K562 (cell line): ENCODE measurements at regions not wholly inside any gene's neighbourhood (a gene's known extent, or its start where the extent isn't known, plus 50 kb on each side); places are given as distances from the start of the nearest gene placed in this dataset.

ENCODE experiments used
- ATAC-seq: fragments of 200-7000 bp; cut with Tn5 transposase; 3 replicates; pipeline ENCODE4 v1.9.1; 2020; ENCODE audit warnings: moderate library complexity
- BruUV-seq: library from RNA; stranded (reverse); fragments of 400-500 nt; replicated peaks from 2 replicates; lab custom pipeline; 2021; lab: Mats Ljungman, UMichigan
- CTCF ChIA-PET: fragments of 300-600 bp; formaldehyde crosslinking; extraction: SDS; loops from one replicate; lab custom pipeline; 2021; ENCODE audit warnings: low intra/inter-chr PET ratio; lab: Yijun Ruan, JAX
- POLR2A ChIA-PET: fragments of 300-600, 350-650 bp; sonication (Branson Sonifier 250); formaldehyde crosslinking; extraction: SDS; loops from one replicate; lab custom pipeline; 2021; ENCODE audit warnings: antibody characterized with exemption, inconsistent platforms; lab: Yijun Ruan, JAX
- DNase-seq, 4 experiments: peaks; one replicate each; pipeline versions ENCODE4 v3.0.0 to v3.0.0-alpha.2; 2011 to 2018; ENCODE audit warnings: low spot score in 3 of 4, mixed read lengths in 3 of 4; ENCODE audit errors: extremely low read depth in 1 of 4
- FAIRE-seq: peaks from 2 replicates; lab custom pipeline; 2011; peaks lifted over from hg19 to GRCh38; lab: Jason Lieb, UNC
- H2AFZ ChIP-seq: 2 replicates; pipeline ENCODE4 v1.6.0; 2011; ENCODE audit warnings: low read depth, low read length, control low read depth, inconsistent platforms
- H3K27ac ChIP-seq: fragments of 200-600 bp; 3 replicates; pipeline ENCODE4 v1.8.0; 2011; ENCODE audit warnings: low read depth, mild to moderate bottlenecking, control low read depth, inconsistent platforms, low read length, moderate library complexity, mixed read lengths; ENCODE audit errors: extremely low read depth
- H3K27me3 ChIP-seq, 2 experiments: fragments of 300-600 bp in 1 of 2; 2 replicates in 1 of 2; 3 replicates in 1 of 2; pipeline versions ENCODE4 v1.6.0 to v1.8.0; 2011; ENCODE audit warnings: inconsistent platforms in 2 of 2, low read length in 2 of 2, mild to moderate bottlenecking in 1 of 2, mixed read lengths in 1 of 2, moderate library complexity in 1 of 2; ENCODE audit not compliant: control insufficient read depth in 2 of 2, insufficient read depth in 2 of 2
- H3K36me3 ChIP-seq: fragments of 300-600 bp; 3 replicates; pipeline ENCODE4 v1.8.0; 2011; ENCODE audit warnings: mild to moderate bottlenecking, low read length, inconsistent platforms; ENCODE audit not compliant: control insufficient read depth, insufficient read depth
- H3K4me1 ChIP-seq, 2 experiments: fragments of 200-600 bp in 1 of 2; replicated peaks in 1 of 2; 2 replicates in 1 of 2; 3 replicates in 1 of 2; pipeline versions ENCODE4 v1.5.1 to v1.8.0; 2011; ENCODE audit warnings: inconsistent platforms in 2 of 2, low read length in 2 of 2, mild to moderate bottlenecking in 1 of 2, mixed read lengths in 1 of 2, moderate library complexity in 1 of 2; ENCODE audit not compliant: control insufficient read depth in 2 of 2, insufficient read depth in 2 of 2
- H3K4me2 ChIP-seq: 2 replicates; pipeline ENCODE4 v1.6.1; 2011; ENCODE audit warnings: low read length, control low read depth, inconsistent platforms, mixed read lengths; ENCODE audit not compliant: insufficient read depth
- H3K4me3 ChIP-seq: fragments of 200-600 bp; sonication (generic), shearing (Covaris generic); 2 replicates; pipeline ENCODE4 v1.5.1; 2016; ENCODE audit warnings: control low read depth, inconsistent platforms
- H3K79me2 ChIP-seq: fragments of 200-600 bp; 3 replicates; pipeline ENCODE4 v1.8.0; 2011; ENCODE audit warnings: low read length, inconsistent platforms; ENCODE audit not compliant: control insufficient read depth, insufficient read depth
- H3K9ac ChIP-seq, 2 experiments: 2 replicates each; pipeline versions ENCODE4 v1.6.0 to v1.6.1; 2011; ENCODE audit warnings: low read depth in 2 of 2, low read length in 2 of 2, control low read depth in 1 of 2, inconsistent platforms in 1 of 2, mild to moderate bottlenecking in 1 of 2, mixed read lengths in 1 of 2; ENCODE audit not compliant: insufficient read depth in 1 of 2
- H3K9me1 ChIP-seq: one replicate; pipeline ENCODE4 v1.6.0; 2011; ENCODE audit warnings: inconsistent platforms, mild to moderate bottlenecking, low read length, moderate library complexity; ENCODE audit not compliant: control insufficient read depth, insufficient read depth
- H3K9me3 ChIP-seq: replicated peaks from 2 replicates; pipeline ENCODE4 v1.5.1; 2011; ENCODE audit warnings: low read depth, low read length, inconsistent platforms; ENCODE audit not compliant: control insufficient read depth, insufficient read depth
- H4K20me1 ChIP-seq: replicated peaks from 2 replicates; pipeline ENCODE4 v1.6.1; 2011; ENCODE audit warnings: low read length, inconsistent platforms, mixed read lengths; ENCODE audit not compliant: control insufficient read depth, insufficient read depth
- ASH1L ChIP-seq: fragments of 450-650 bp; IDR thresholded peaks from 2 replicates; pipeline ENCODE4 v1.6.1; 2018; ENCODE audit warnings: borderline replicate concordance, mild to moderate bottlenecking, low read depth; ENCODE audit not compliant: partially characterized antibody
- CHD7 ChIP-seq: fragments of 200-600 bp; sonication (generic); IDR thresholded peaks from one replicate; pipeline ENCODE4 v1.6.1; 2012; ENCODE audit warnings: mild to moderate bottlenecking, low read depth, low read length, inconsistent platforms
- HCFC1 ChIP-seq: IDR thresholded peaks from 2 replicates; pipeline ENCODE4 v1.6.1; 2012; ENCODE audit warnings: low read depth, low read length, improper control_type of control experiment
- POLR2H ChIP-seq: IDR thresholded peaks from 2 replicates; pipeline ENCODE4 v1.6.1; 2016; ENCODE audit warnings: missing genetic modification characterization, low read depth, mild to moderate bottlenecking, control low read depth, missing compliant biosample characterization, moderate library complexity
- SLC30A9 ChIP-seq: fragments of 250-450 bp; sonication (Bioruptor Pico); IDR thresholded peaks from 2 replicates; pipeline ENCODE4 v1.8.0; 2022; ENCODE audit warnings: mild to moderate bottlenecking, moderate library complexity
- YY1 ChIP-seq, 3 experiments: IDR thresholded peaks; 2 replicates each; pipeline ENCODE4 v1.6.1; 2011; ENCODE audit warnings: low read length in 2 of 3, mild to moderate bottlenecking in 2 of 3, moderate library complexity in 2 of 3, borderline replicate concordance in 1 of 3, control low read depth in 1 of 3, low read depth in 1 of 3; ENCODE audit not compliant: insufficient read depth in 3 of 3, insufficient replicate concordance in 2 of 3, control insufficient read depth in 1 of 3, insufficient read length in 1 of 3; ENCODE audit errors: extremely low read depth in 1 of 3
- ZBTB12 ChIP-seq: fragments of 250-450 bp; sonication (Bioruptor Pico); IDR thresholded peaks from 2 replicates; pipeline ENCODE4 v1.4.0; 2020
- ZKSCAN8 ChIP-seq: fragments of 200-800 bp; sonication (Bioruptor generic); IDR thresholded peaks from 2 replicates; pipeline ENCODE4 v1.6.1; 2016; ENCODE audit warnings: missing genetic modification characterization, missing compliant biosample characterization
- ZNF121 ChIP-seq: sonication (generic); formaldehyde crosslinking; conservative IDR thresholded peaks from 2 replicates; pipeline ENCODE4 v1.8.0; 2022; ENCODE audit warnings: missing genetic modification reagents
- ZNF766 ChIP-seq: fragments of 200-800 bp; sonication (Bioruptor generic); conservative IDR thresholded peaks from 2 replicates; pipeline ENCODE4 v1.6.1; 2016; ENCODE audit warnings: missing genetic modification characterization, missing compliant biosample characterization
- WGBS: fragments of 100-300 bp; shearing (Covaris generic); methylation state at CpG from one replicate; pipeline ENCODE4 v1.1.6; 2016; ENCODE audit warnings: low coverage, mixed read lengths; ENCODE audit not compliant: insufficient coverage; ENCODE audit errors: missing lambda C conversion rate; 5-methylcytosine and 5-hydroxymethylcytosine counted together
- in situ Hi-C: fragments of 300-500 bp; cut with MboI; formaldehyde crosslinking; loops from 4 replicates; pipeline ENCODE4 v1.15.0; 2018; ENCODE audit warnings: inconsistent platforms, mixed read lengths
- intact Hi-C: fragments of 100-400 bp; cut with micrococcal nuclease; formaldehyde crosslinking; loops from 2 replicates; pipeline ENCODE4 v1.14.2; 2022

DNA sequence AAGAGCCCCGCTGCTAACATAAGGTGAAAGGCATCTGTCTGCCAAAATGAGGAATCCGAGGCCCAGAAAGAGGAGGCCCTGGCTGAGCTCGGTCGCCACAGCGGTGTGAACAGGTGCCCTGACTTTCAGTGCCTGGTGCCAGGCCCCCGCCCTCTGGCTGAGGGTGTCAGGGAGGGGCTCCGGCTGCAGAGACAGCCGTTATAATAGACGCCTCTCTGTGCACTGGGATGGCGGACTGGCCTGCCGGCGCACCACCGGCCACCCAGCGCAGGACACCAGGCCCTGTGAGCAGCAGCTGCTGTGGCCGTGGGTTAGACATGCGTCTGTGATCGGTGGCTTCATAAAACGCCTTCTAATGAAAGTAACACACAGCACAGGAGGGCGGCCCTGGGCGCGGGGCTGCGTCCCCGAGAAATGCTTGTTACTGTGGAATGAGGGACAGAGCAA lies 51.4 kb upstream of the ACTRT2 start:
- POLR2A ChIA-PET: no interaction called here
- no peak for FAIRE-seq
- H4K20me1 ChIP-seq: 0 out of 2 replicates have a peak, but pooled peaks cover 4% of the 10 kb centered on the region
- no peaks in the 10 kb centered on the region for H3K9me3 ChIP-seq
- H3K4me2 ChIP-seq: no peak overlapping the region
- DNase-seq: no peak
- BruUV-seq: no TSS peak
- in situ Hi-C loops: no loop called here
- H3K9me1 ChIP-seq: no peaks in the 10 kb centered on the region
- no peaks in the 10 kb centered on the region for H3K36me3 ChIP-seq
- no peak overlapping the region for H3K9ac ChIP-seq
- no peak for ATAC-seq
- WGBS: 1% methylated on average over 23 of the region's 23 CpGs
- CTCF ChIA-PET: no interaction called here
- no peaks in the 10 kb centered on the region for H3K79me2 ChIP-seq
- H3K4me3 ChIP-seq: no peak overlapping the region
- H3K27me3 ChIP-seq: peaks cover 0 to 13% of the 10 kb centered on the region in 2 experiments; a peak in 2 of 5 replicates
- no peak overlapping the region for H3K27ac ChIP-seq
- H2AFZ ChIP-seq: no peak overlapping the region
- intact Hi-C loops: no loop called here
- H3K4me1 ChIP-seq: peaks cover 0 to 4% of the 10 kb centered on the region in 2 experiments; a peak in 1 of 5 replicates
- TF ChIP-seq ASH1L (no peak), POLR2H (no peak), SLC30A9 (CRISPR knock-in tag) (no peak), CHD7 (no peak), ZNF121 (CRISPR knock-in tag) (no peak), YY1 (IDR thresholded peaks at IDR 0.05; ENCODE audit: borderline replicate concordance in 1 of 3, control insufficient read depth in 1 of 3, extremely low read depth in 1 of 3, insufficient read depth in 3 of 3, insufficient read length in 1 of 3, insufficient replicate concordance in 2 of 3, low read depth in 1 of 3, low read length in 2 of 3) (no peak), ZBTB12 (no peak), HCFC1 (no peak), ZNF766 (CRISPR knock-in tag) (no peak), ZKSCAN8 (CRISPR knock-in tag) (no peak)
